ENCODE measurements at regions not wholly inside any gene's neighbourhood (a gene's known extent, or its start where the extent isn't known, plus 50 kb on each side); places are given as distances from the start of the nearest gene placed in this dataset.
"Not testable (repeated sequence)": the region's sequence is repeated elsewhere in the genome, so short reads cannot be mapped to it uniquely, and the experiment has no call there.

DNA sequence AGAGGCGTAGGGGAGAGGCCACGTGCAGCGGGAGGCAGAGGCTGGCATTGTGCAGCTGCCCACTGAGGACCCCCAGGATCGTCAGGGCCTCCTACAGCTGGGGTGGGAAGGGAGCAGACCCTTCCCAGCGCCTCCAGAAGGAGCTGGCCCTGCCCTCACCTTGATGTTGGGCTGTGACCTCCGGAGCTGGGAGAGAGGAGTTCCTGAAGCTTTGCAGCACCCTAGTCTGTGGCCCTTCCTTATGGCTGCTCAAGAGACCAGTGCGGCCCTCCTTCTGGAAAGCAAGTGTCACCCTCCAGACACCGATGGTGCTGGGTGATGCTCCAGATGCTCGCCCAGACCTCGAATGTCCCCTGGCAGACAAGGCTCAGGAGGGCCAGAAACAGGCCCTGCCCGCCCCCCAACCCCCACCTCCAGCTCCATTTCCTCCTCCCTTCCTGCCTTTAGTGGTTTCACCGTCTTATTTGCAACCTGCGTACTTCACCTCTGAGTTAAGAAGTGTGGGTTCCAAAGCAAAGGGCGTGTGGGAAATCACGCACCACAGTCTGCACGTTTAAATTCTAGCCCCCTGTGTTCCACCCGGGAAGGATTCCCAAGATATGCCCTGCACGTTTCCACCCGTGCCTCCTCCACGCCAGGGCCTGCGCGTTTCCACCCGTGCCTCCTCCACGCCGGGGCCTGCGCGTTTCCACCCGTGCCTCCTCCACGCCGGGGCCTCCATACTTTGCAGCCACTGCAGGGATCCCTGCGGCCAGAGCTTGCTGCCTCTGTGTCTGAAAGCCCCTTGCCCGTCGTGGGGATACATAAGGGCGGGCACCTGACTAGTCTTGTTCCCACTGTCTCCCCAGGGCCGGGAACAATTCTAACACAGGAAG is 152.6 kb downstream of the NPIPB11 start:
- H3K4me3 ChIP-seq (ENCODE audit: low read length); H3K9me3 ChIP-seq (ENCODE audit: control insufficient read depth, low read length); ATAC-seq; H3K4me1 ChIP-seq (ENCODE audit: control insufficient read depth, insufficient read depth, low read length); H3K27me3 ChIP-seq (ENCODE audit: control insufficient read depth, insufficient read depth); H3K27ac ChIP-seq (ENCODE audit: low read length): not testable (repeated sequence)
- DNase-seq: peak in 1 of 3 donors; percentile 41
- intact Hi-C loops (cut with DNase I): loop anchor here in 1 of 4 donors (10.0 kb wide), 1 partner anchor 139 kb away; no protein-coding TSS in a partner anchor
- WGBS: 77% methylated on average over 35 of the region's 35 CpGs

DNA sequence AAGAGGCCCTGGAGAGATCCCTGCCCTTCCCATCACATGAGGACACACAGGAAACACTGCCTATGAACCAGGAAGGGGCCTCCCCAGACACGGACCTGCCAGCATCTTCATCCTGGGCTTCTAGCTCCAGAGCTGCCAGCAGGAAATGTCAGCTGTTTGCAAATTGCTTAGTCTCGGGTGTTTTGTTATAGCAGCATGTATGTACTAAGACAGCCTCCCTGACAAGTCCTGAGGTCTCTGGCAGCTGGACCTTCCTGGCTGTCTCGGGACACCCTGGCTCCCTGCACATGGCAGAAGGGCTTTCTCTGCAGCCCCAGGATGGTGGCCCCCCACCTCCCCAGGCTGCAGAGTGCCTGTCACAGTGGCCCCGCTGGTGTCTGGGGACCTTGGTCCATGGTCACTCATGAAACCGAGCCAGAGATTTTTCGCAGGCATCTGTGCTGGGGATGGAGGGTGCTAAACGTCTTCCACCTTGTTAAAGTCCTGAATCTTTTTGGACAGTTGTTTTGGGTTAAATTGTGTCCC is 153.4 kb downstream of the NPIPB11 start:
- ATAC-seq; H3K27ac ChIP-seq (ENCODE audit: low read length); H3K9me3 ChIP-seq (ENCODE audit: control insufficient read depth, low read length); H3K27me3 ChIP-seq (ENCODE audit: control insufficient read depth, insufficient read depth); H3K4me1 ChIP-seq (ENCODE audit: control insufficient read depth, insufficient read depth, low read length); H3K4me3 ChIP-seq (ENCODE audit: low read length): not testable (repeated sequence)
- intact Hi-C loops (cut with DNase I): loop anchor here in 1 of 4 donors (10.0 kb wide), 1 partner anchor 138 kb away; no protein-coding TSS in a partner anchor
- WGBS: 78% methylated on average over 7 of the region's 7 CpGs
- peak in 1 of 3 donors; percentile 43 for DNase-seq

- H3K4me3 ChIP-seq (ENCODE audit: low read length); H3K27ac ChIP-seq (ENCODE audit: low read length); H3K9me3 ChIP-seq (ENCODE audit: control insufficient read depth, low read length); ATAC-seq; DNase-seq; H3K27me3 ChIP-seq (ENCODE audit: control insufficient read depth, insufficient read depth): not testable (repeated sequence)
- peaks cover 13% of the 10 kb centered on the region for H3K4me1 ChIP-seq (ENCODE audit: control insufficient read depth, insufficient read depth, low read length)
- intact Hi-C loops (cut with DNase I): loop anchor here in 1 of 4 donors (10.0 kb wide), 1 partner anchor 138 kb away; no protein-coding TSS in a partner anchor
- 95% methylated on average over 14 of the region's 14 CpGs for WGBS
Measured at GRCh38 chr16:29252311-29252710, 154.2 kb downstream of the NPIPB11 start.

GRCh38 chr16:29251571-29252011 is 154.9 kb downstream of the NPIPB11 start:
- peaks cover 13% of the 10 kb centered on the region for H3K4me1 ChIP-seq (ENCODE audit: control insufficient read depth, insufficient read depth, low read length)
- not testable (repeated sequence) for H3K27ac ChIP-seq (ENCODE audit: low read length); H3K9me3 ChIP-seq (ENCODE audit: control insufficient read depth, low read length); H3K27me3 ChIP-seq (ENCODE audit: control insufficient read depth, insufficient read depth); H3K4me3 ChIP-seq (ENCODE audit: low read length)
- peak; percentile 61 to 62 for ATAC-seq
- 55% methylated on average over 21 of the region's 21 CpGs for WGBS
- intact Hi-C loops (cut with DNase I): loop anchor here in 1 of 4 donors (10.0 kb wide), 1 partner anchor 137 kb away; no protein-coding TSS in a partner anchor
- DNase-seq: peak; percentile 72 to 87 (median 87)

GRCh38 chr16:29250923-29251434 is 155.5 kb downstream of the NPIPB11 start:
- not testable (repeated sequence) for H3K4me3 ChIP-seq (ENCODE audit: low read length)
- intact Hi-C loops (cut with DNase I): loop anchor here in 1 of 4 donors (10.0 kb wide), 1 partner anchor 136 kb away; no protein-coding TSS in a partner anchor

DNA sequence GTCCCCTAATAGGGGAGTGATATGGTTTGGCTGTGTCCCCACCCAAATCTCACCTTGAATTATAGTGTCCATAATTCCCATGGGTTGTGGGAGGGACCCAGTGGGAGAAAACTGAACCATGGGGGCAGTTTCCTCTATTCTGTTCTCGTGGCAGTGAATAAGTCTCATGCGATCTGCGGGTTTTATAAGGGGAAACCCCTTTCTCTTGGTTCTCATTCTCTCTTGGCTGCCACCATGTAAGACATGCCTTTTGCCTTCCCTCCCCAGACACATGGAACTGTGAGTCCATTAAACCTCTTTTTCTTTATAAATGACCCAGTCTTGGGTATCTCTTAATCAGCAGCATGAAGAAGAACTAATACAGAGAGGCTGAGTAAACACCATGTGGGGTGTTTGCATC is 156.0 kb downstream of the NPIPB11 start:
- H3K4me3 ChIP-seq (ENCODE audit: low read length); H3K27me3 ChIP-seq (ENCODE audit: control insufficient read depth, insufficient read depth); H3K27ac ChIP-seq (ENCODE audit: low read length); DNase-seq; H3K9me3 ChIP-seq (ENCODE audit: control insufficient read depth, low read length); ATAC-seq: not testable (repeated sequence)
- intact Hi-C loops (cut with DNase I): loop anchor here in 1 of 4 donors (10.0 kb wide), 1 partner anchor 136 kb away; no protein-coding TSS in a partner anchor
- H3K4me1 ChIP-seq (ENCODE audit: control insufficient read depth, insufficient read depth, low read length): peaks cover 13% of the 10 kb centered on the region
- 75% methylated on average over 3 of the region's 3 CpGs for WGBS

More at GRCh38 chr16:29250923-29251434, 155.5 kb downstream of the NPIPB11 start:
- not testable (repeated sequence) for ATAC-seq; H3K27me3 ChIP-seq (ENCODE audit: control insufficient read depth, insufficient read depth); H3K27ac ChIP-seq (ENCODE audit: low read length); H3K9me3 ChIP-seq (ENCODE audit: control insufficient read depth, low read length)
- peak in 2 of 3 donors; percentile 47 to 58 for DNase-seq
- 67% methylated on average over 14 of the region's 19 CpGs for WGBS
- H3K4me1 ChIP-seq (ENCODE audit: control insufficient read depth, insufficient read depth, low read length): peaks cover 13% of the 10 kb centered on the region

DNA sequence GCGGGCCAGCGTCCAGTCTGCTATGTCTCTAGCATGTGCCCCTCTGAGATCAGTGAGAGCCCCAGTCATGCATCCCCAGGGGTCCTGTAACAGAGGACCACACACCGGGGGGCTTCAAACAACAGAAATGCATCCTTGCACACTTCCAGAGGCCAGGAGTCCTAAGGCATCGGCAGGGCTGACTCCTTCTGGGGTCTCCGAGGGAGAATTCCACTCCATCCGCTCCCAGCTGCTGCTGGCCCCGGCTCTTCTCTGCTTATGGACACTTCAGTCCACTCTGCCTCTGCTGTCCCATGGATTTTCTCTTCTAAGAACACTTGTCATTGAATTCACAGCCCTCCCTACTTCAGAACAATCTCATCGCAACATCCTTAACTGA is 157.6 kb downstream of the NPIPB11 start:
- DNase-seq; H3K9me3 ChIP-seq (ENCODE audit: control insufficient read depth, low read length); H3K4me3 ChIP-seq (ENCODE audit: low read length); H3K27me3 ChIP-seq (ENCODE audit: control insufficient read depth, insufficient read depth); ATAC-seq; intact Hi-C loops (cut with DNase I): not testable (repeated sequence)
- Histone ChIP-seq H3K4me1 (ENCODE audit: control insufficient read depth, insufficient read depth, low read length) (peaks cover 13% of the 10 kb centered on the region), H3K27ac (ENCODE audit: low read length) (peak overlapping the region; percentile 24)
- WGBS: 61% methylated on average over 8 of the region's 8 CpGs

DNA sequence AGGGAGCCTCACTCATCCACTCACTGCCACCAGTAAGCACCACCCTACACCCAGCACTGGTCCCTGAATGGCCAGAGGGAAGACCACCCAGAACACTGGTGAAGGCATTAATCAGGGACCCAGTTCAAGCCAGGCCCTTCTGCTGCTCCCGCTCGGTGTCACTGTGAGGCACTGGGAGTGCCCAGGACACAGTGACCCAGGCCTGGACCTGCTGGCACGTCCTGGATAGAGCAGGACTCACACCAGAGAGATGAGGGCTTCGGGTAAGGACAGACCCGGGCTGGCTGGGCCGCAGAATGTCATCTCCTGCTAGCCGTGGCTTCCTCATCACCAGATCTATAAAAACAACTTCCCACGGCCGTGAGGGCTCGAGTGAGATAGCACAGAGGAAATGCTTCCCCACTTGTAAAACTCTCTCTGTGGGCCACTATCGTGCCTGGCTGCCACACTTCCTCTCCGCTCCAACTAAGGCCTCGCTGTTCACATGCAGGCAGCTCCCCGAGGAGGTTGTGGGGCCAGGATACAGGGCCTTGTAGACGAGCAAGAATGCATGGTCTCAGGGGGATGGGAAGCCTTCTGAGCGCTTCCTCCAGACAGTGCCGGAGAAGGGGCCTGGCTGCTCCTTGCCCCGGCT is 158.1 kb downstream of the NPIPB11 start:
- 21% methylated on average over 16 of the region's 18 CpGs for WGBS
- H3K27me3 ChIP-seq (ENCODE audit: control insufficient read depth, insufficient read depth); H3K9me3 ChIP-seq (ENCODE audit: control insufficient read depth, low read length); H3K4me3 ChIP-seq (ENCODE audit: low read length); intact Hi-C loops (cut with DNase I): not testable (repeated sequence)
- peaks cover 13% of the 10 kb centered on the region for H3K4me1 ChIP-seq (ENCODE audit: control insufficient read depth, insufficient read depth, low read length)
- ATAC-seq (peak; percentile 73 to 77), DNase-seq (peak; percentile 56 to 88 (median 84))
- peak overlapping the region; percentile 62 for H3K27ac ChIP-seq (ENCODE audit: low read length)

DNA sequence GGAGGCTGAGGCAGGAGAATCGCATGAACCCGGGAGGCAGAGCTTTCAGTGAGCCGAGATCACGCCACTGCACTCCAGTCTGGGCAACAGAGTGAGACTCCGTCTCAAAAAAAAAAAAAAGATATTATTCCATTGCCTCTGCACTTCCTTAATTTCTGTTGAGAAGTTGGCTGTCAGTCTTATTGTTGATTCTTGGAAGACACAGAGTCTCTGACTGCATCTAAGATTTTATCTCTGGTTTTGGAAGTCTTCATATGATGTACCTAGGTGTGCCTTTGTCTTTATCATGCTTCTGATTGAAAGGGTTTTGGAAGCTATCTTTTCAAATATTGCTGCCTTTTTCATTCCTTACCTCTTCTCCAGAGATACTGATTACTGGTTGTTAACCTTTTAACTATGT is 160.4 kb downstream of the NPIPB11 start:
- not testable (repeated sequence) for ATAC-seq
- WGBS: 100% methylated on average over 3 of the region's 5 CpGs

GRCh38 chr16:29237971-29238370 is 168.5 kb downstream of the NPIPB11 start:
- intact Hi-C loops (cut with DNase I): no loop called here
- 56% methylated on average over 7 of the region's 7 CpGs for WGBS
- no peaks in the 10 kb centered on the region for H3K9me3 ChIP-seq (ENCODE audit: control insufficient read depth, low read length)
- peak in 1 of 3 donors; percentile 11 for DNase-seq
- no peak overlapping the region for H3K4me3 ChIP-seq (ENCODE audit: low read length)
- no peak for ATAC-seq
- H3K27me3 ChIP-seq (ENCODE audit: control insufficient read depth, insufficient read depth): no peaks in the 10 kb centered on the region
- H3K4me1 ChIP-seq (ENCODE audit: control insufficient read depth, insufficient read depth, low read length): no peaks in the 10 kb centered on the region
- no peak overlapping the region for H3K27ac ChIP-seq (ENCODE audit: low read length)

More for the DNA sequence above, 160.4 kb downstream of the NPIPB11 start:
- H3K27me3 ChIP-seq (ENCODE audit: control insufficient read depth, insufficient read depth); DNase-seq; H3K27ac ChIP-seq (ENCODE audit: low read length); H3K4me3 ChIP-seq (ENCODE audit: low read length); intact Hi-C loops (cut with DNase I); H3K9me3 ChIP-seq (ENCODE audit: control insufficient read depth, low read length): not testable (repeated sequence)
- H3K4me1 ChIP-seq (ENCODE audit: control insufficient read depth, insufficient read depth, low read length): peaks cover 13% of the 10 kb centered on the region

All from right cardiac atrium (tissue), 5 donors.